GM18508 (cell line): ENCODE measurements at regions not wholly inside any gene's neighbourhood (a gene's known extent, or its start where the extent isn't known, plus 50 kb on each side); places are given as distances from the start of the nearest gene placed in this dataset.
"Not testable (repeated sequence)": the region's sequence is repeated elsewhere in the genome, so short reads cannot be mapped to it uniquely, and the experiment has no call there.

ENCODE experiments used
- ATAC-seq: cut with Tn5 transposase; IDR thresholded peaks from one replicate; pipeline ENCODE4 v1.9.1; 2021; ENCODE audit warnings: moderate number of reproducible peaks; ENCODE audit not compliant: insufficient read depth, unreplicated experiment

- no peak for ATAC-seq
Measured at GRCh38 chr11:112310848-112311247, 50.2 kb upstream of the PLET1 start.

- ATAC-seq, result no peak
Measured at GRCh38 chr11:112315057-112315720, 54.5 kb upstream of the PLET1 start.

GRCh38 chr11:112315861-112316739 is 55.4 kb upstream of the PLET1 start:
- no peak for ATAC-seq

GRCh38 chr11:112316971-112317370 is 56.3 kb upstream of the PLET1 start:
- no peak for ATAC-seq

GRCh38 chr11:112318184-112318591 is 57.5 kb upstream of the PLET1 start:
- ATAC-seq, result no peak

GRCh38 chr11:112318661-112319060 is 58.0 kb upstream of the PLET1 start:
- no peak for ATAC-seq

- no peak for ATAC-seq
Measured at GRCh38 chr11:112320668-112321067, 60.0 kb upstream of the PLET1 start.

- no peak for ATAC-seq
Measured at GRCh38 chr11:112321501-112322172, 61.0 kb upstream of the PLET1 start.

- ATAC-seq, result no peak
Measured at GRCh38 chr11:112322173-112322790, 61.6 kb upstream of the PLET1 start.

GRCh38 chr11:112334381-112334780 is 73.7 kb upstream of the PLET1 start:
- ATAC-seq, result no peak

- ATAC-seq, result no peak
Measured at GRCh38 chr11:112336356-112336886, 75.8 kb upstream of the PLET1 start.

- no peak for ATAC-seq
Measured at GRCh38 chr11:112339566-112339965, 78.9 kb upstream of the PLET1 start.

- ATAC-seq, result no peak
Measured at GRCh38 chr11:112343368-112344039, 82.8 kb upstream of the PLET1 start.

- no peak for ATAC-seq
Measured at GRCh38 chr11:112344040-112344413, 83.4 kb upstream of the PLET1 start.

- no peak for ATAC-seq
Measured at GRCh38 chr11:112345166-112345565, 84.5 kb upstream of the PLET1 start.

GRCh38 chr11:112345706-112346105 is 85.0 kb upstream of the PLET1 start:
- ATAC-seq, result no peak

GRCh38 chr11:112346586-112346985 is 85.9 kb upstream of the PLET1 start:
- ATAC-seq, result no peak

GRCh38 chr11:112348480-112349029 is 87.9 kb upstream of the PLET1 start:
- ATAC-seq, result no peak

GRCh38 chr11:112351423-112351822 is 90.8 kb upstream of the PLET1 start:
- not testable (repeated sequence) for ATAC-seq

- ATAC-seq, result no peak
Measured at GRCh38 chr11:112352907-112353306, 92.2 kb upstream of the PLET1 start.
